Uterus (tissue), 3 donors: ENCODE measurements at regions not wholly inside any gene's neighbourhood (a gene's known extent, or its start where the extent isn't known, plus 50 kb on each side); places are given as distances from the start of the nearest gene placed in this dataset.
"Not testable (repeated sequence)": the region's sequence is repeated elsewhere in the genome, so short reads cannot be mapped to it uniquely, and the experiment has no call there.

Source experiments
- DNase-seq, 2 donors: peaks; one replicate each; pipeline ENCODE4 v3.0.0-alpha.2; 2019 to 2020
- H3K27ac ChIP-seq, 2 donors: fragments of 200-600 bp; sonication (generic); 1 replicate in 1 of 2; 2 replicates in 1 of 2; pipeline ENCODE4 v1.5.1; 2016 to 2018
- H3K27me3 ChIP-seq, 2 donors: fragments of 200-600 bp; sonication (generic); one replicate each; pipeline ENCODE4 v1.5.1; 2018 to 2019; ENCODE audit warnings: control low read depth in 1 of 2
- H3K36me3 ChIP-seq, 2 donors: fragments of 200-600 bp; sonication (generic); one replicate each; pipeline ENCODE4 v1.5.1; 2019; ENCODE audit warnings: control low read depth in 1 of 2
- H3K4me1 ChIP-seq, 2 donors: fragments of 200-600 bp; sonication (generic); one replicate each; pipeline ENCODE4 v1.5.1; 2018 to 2019; ENCODE audit warnings: control low read depth in 1 of 2
- H3K4me3 ChIP-seq, 2 donors: fragments of 200-600 bp; sonication (generic); 1 replicate in 1 of 2; 2 replicates in 1 of 2; pipeline ENCODE4 v1.5.1; 2018 to 2019; ENCODE audit warnings: mild to moderate bottlenecking in 1 of 2
- H3K9me3 ChIP-seq, 2 donors: fragments of 200-600 bp; sonication (generic); one replicate each; pipeline ENCODE4 v1.5.1; 2019; ENCODE audit warnings: control low read depth in 1 of 2
- CTCF ChIP-seq, 4 experiments: fragments of 200-600 bp in 2 of 4; fragments of 450-650 bp in 2 of 4; sonication (generic) in 2 of 4; IDR thresholded peaks; one replicate each; pipeline ENCODE4 v1.5.1; 2016 to 2019; ENCODE audit warnings: antibody characterized with exemption in 4 of 4, mild to moderate bottlenecking in 2 of 4, moderate library complexity in 1 of 4
- POLR2A ChIP-seq, 2 donors: fragments of 450-650 bp; IDR thresholded peaks; one replicate each; pipeline ENCODE4 v1.6.1; 2016; ENCODE audit warnings: antibody characterized with exemption in 2 of 2, mild to moderate bottlenecking in 1 of 2, moderate library complexity in 1 of 2
- intact Hi-C: fragments of 100-400 bp; cut with DNase I; formaldehyde crosslinking; loops from one replicate; pipeline ENCODE4 v1.15.1; 2023; ENCODE audit warnings: low total_unique reads
- donor health status: DM: yes; HTN: yes; CAD: no.

GRCh38 chr7:13259930-13260329 lies 572.5 kb downstream of the ARL4A start:
- intact Hi-C loops, result loop anchor here (10.0 kb wide), 1 partner anchor 615 kb away; no protein-coding TSS in a partner anchor
- no peaks in the 10 kb centered on the region for H3K27me3 ChIP-seq
- TF ChIP-seq POLR2A (IDR thresholded peaks at IDR 0.05), result no peak
- no peak for TF ChIP-seq CTCF (IDR thresholded peaks at IDR 0.05)

GRCh38 chr7:13262929-13263530 lies 575.6 kb downstream of the ARL4A start:
- no peak for DNase-seq
- TF ChIP-seq POLR2A (IDR thresholded peaks at IDR 0.05) (no peak), CTCF (IDR thresholded peaks at IDR 0.05) (peak; percentile 56 to 69 (median 64))
- no peak overlapping the region for H3K4me3 ChIP-seq
- intact Hi-C loops, result loop anchor here (10.0 kb wide), 1 partner anchor 618 kb away; no protein-coding TSS in a partner anchor
- no peaks in the 10 kb centered on the region for H3K27me3 ChIP-seq
- H3K27ac ChIP-seq, result no peak overlapping the region
- H3K36me3 ChIP-seq, result no peaks in the 10 kb centered on the region
- no peaks in the 10 kb centered on the region for H3K4me1 ChIP-seq
- no peaks in the 10 kb centered on the region for H3K9me3 ChIP-seq

More at GRCh38 chr7:13259930-13260329, 572.5 kb downstream of the ARL4A start:
- H3K4me3 ChIP-seq, result no peak overlapping the region
- H3K9me3 ChIP-seq, result no peaks in the 10 kb centered on the region
- no peak for DNase-seq
- H3K27ac ChIP-seq, result no peak overlapping the region
- H3K36me3 ChIP-seq, result no peaks in the 10 kb centered on the region
- H3K4me1 ChIP-seq, result no peaks in the 10 kb centered on the region

GRCh38 chr7:13265271-13265670 lies 577.8 kb downstream of the ARL4A start:
- Histone ChIP-seq H3K4me3 (no peak overlapping the region), H3K4me1 (no peaks in the 10 kb centered on the region), H3K27me3 (no peaks in the 10 kb centered on the region), H3K36me3 (no peaks in the 10 kb centered on the region), H3K9me3 (no peaks in the 10 kb centered on the region), H3K27ac (no peak overlapping the region)
- DNase-seq, result no peak
- intact Hi-C loops, result loop anchor here (10.0 kb wide), 1 partner anchor 620 kb away; no protein-coding TSS in a partner anchor
- TF ChIP-seq POLR2A (IDR thresholded peaks at IDR 0.05), result no peak
- no peak for TF ChIP-seq CTCF (IDR thresholded peaks at IDR 0.05)

- H3K27ac ChIP-seq, H3K36me3 ChIP-seq, H3K4me3 ChIP-seq, intact Hi-C loops, H3K9me3 ChIP-seq, DNase-seq, H3K27me3 ChIP-seq, H3K4me1 ChIP-seq: not testable (repeated sequence)
These were observed 586.8 kb downstream of the ARL4A start for GRCh38 chr7:13274205-13274604.

- Histone ChIP-seq H3K4me3 (no peak overlapping the region), H3K27ac (no peak overlapping the region), H3K4me1 (no peaks in the 10 kb centered on the region), H3K36me3 (no peaks in the 10 kb centered on the region), H3K9me3 (no peaks in the 10 kb centered on the region), H3K27me3 (no peaks in the 10 kb centered on the region)
- no peak for TF ChIP-seq POLR2A (IDR thresholded peaks at IDR 0.05)
- no peak for TF ChIP-seq CTCF (IDR thresholded peaks at IDR 0.05)
- intact Hi-C loops, result no loop called here
- DNase-seq, result no peak
These were observed 589.5 kb downstream of the ARL4A start for GRCh38 chr7:13276977-13277376.

DNA sequence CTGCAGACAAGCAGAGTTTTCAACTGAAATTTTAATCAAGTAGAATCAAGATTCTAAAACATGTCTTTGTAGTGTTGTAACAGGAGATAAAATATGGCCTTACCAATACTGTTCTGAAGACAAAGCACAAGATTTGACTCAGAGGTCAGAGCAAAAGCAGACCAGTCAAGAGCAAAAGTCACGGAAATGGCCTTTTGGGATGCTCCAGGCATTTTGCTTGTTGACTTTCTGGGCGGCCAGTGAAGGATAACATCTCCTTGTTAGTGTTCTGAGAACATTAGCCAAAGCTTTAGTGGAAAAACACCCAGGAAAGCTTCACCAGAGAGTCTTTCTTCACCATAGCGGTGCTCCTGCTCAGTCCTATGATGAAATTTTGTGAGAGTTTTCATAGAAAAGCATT lies 590.6 kb downstream of the ARL4A start:
- H3K27me3 ChIP-seq, result no peaks in the 10 kb centered on the region
- H3K27ac ChIP-seq, result no peak overlapping the region
- H3K4me1 ChIP-seq, result no peaks in the 10 kb centered on the region
- no peaks in the 10 kb centered on the region for H3K9me3 ChIP-seq
- intact Hi-C loops, result no loop called here
- H3K4me3 ChIP-seq, result no peak overlapping the region
- TF ChIP-seq CTCF (IDR thresholded peaks at IDR 0.05) (no peak), POLR2A (IDR thresholded peaks at IDR 0.05) (no peak)
- H3K36me3 ChIP-seq, result no peaks in the 10 kb centered on the region
- no peak for DNase-seq
